NCI-H446 (cell line): ENCODE measurements at regions not wholly inside any gene's neighbourhood (a gene's known extent, or its start where the extent isn't known, plus 50 kb on each side); places are given as distances from the start of the nearest gene placed in this dataset.
"Not testable (repeated sequence)": the region's sequence is repeated elsewhere in the genome, so short reads cannot be mapped to it uniquely, and the experiment has no call there.

Experiments
- DNase-seq, 2 experiments: peaks; one replicate each; lab custom pipeline; 2025; lab: John Stamatoyannopoulos, UW

GRCh38 chr16:64297863-64298600 is 823.8 kb downstream of the CDH11 start:
- no peak for DNase-seq

GRCh38 chr16:64295466-64295865 is 826.4 kb downstream of the CDH11 start:
- no peak for DNase-seq

GRCh38 chr16:64292953-64293352 is 828.9 kb downstream of the CDH11 start:
- no peak for DNase-seq

GRCh38 chr16:64292161-64292560 is 829.7 kb downstream of the CDH11 start:
- no peak for DNase-seq

- no peak for DNase-seq
Measured at GRCh38 chr16:64290461-64290860, 831.4 kb downstream of the CDH11 start.

- no peak for DNase-seq
Measured at GRCh38 chr16:64287655-64288528, 834.0 kb downstream of the CDH11 start.

- no peak for DNase-seq
Measured at GRCh38 chr16:64282181-64282580, 839.7 kb downstream of the CDH11 start.

GRCh38 chr16:64280317-64280716 is 841.5 kb downstream of the CDH11 start:
- DNase-seq, result no peak

- DNase-seq, result no peak
Measured at GRCh38 chr16:64278196-64278595, 843.7 kb downstream of the CDH11 start.

GRCh38 chr16:64276646-64277045 is 845.2 kb downstream of the CDH11 start:
- DNase-seq, result no peak

- DNase-seq, result no peak
Measured at GRCh38 chr16:64272028-64272427, 849.8 kb downstream of the CDH11 start.

GRCh38 chr16:64269756-64270155 is 852.1 kb downstream of the CDH11 start:
- DNase-seq, result no peak

- no peak for DNase-seq
Measured at GRCh38 chr16:64265756-64266155, 856.1 kb downstream of the CDH11 start.

- DNase-seq, result not testable (repeated sequence)
Measured at GRCh38 chr16:64260631-64261401, 861.0 kb downstream of the CDH11 start.

- DNase-seq, result no peak
Measured at GRCh38 chr16:64254443-64255367, 867.2 kb downstream of the CDH11 start.

GRCh38 chr16:64253525-64253924 is 868.3 kb downstream of the CDH11 start:
- DNase-seq, result no peak

GRCh38 chr16:64253096-64253495 is 868.8 kb downstream of the CDH11 start:
- no peak for DNase-seq

- no peak for DNase-seq
Measured at GRCh38 chr16:64251742-64252141, 870.1 kb downstream of the CDH11 start.

GRCh38 chr16:64250866-64251265 is 871.0 kb downstream of the CDH11 start:
- peak in 1 of 2 experiments; percentile 19 for DNase-seq

- DNase-seq, result peak in 1 of 2 experiments; percentile 51
Measured at GRCh38 chr16:64242492-64242891, 879.4 kb downstream of the CDH11 start.

GRCh38 chr16:64240586-64240985 is 881.3 kb downstream of the CDH11 start:
- no peak for DNase-seq
